Neural progenitor cell (in vitro differentiated cells): ENCODE measurements at regions not wholly inside any gene's neighbourhood (a gene's known extent, or its start where the extent isn't known, plus 50 kb on each side); places are given as distances from the start of the nearest gene placed in this dataset.

Source experiments
- DNase-seq: peaks from one replicate; pipeline ENCODE4 v3.0.0-alpha.2; 2016; ENCODE audit warnings: low spot score
- H2AFZ ChIP-seq: fragments of 200-600 bp; sonication (generic); replicated peaks from 2 replicates; pipeline ENCODE4 v1.6.1; 2016; ENCODE audit warnings: antibody characterized with exemption
- H3F3A ChIP-seq: fragments of 200-600 bp; sonication (generic); 2 replicates; pipeline ENCODE4 v1.6.1; 2016; ENCODE audit warnings: antibody characterized with exemption, low read depth
- H3K27ac ChIP-seq: fragments of 200-600 bp; sonication (generic); 2 replicates; pipeline ENCODE4 v1.5.1; 2016; ENCODE audit warnings: mild to moderate bottlenecking
- H3K27me3 ChIP-seq: fragments of 200-600 bp; sonication (generic); 2 replicates; pipeline ENCODE4 v1.6.1; 2016; ENCODE audit warnings: mild to moderate bottlenecking, moderate library complexity
- H3K36me3 ChIP-seq: fragments of 200-600 bp; sonication (generic); 2 replicates; pipeline ENCODE4 v1.5.1; 2016
- H3K4me1 ChIP-seq: fragments of 200-600 bp; sonication (generic); 2 replicates; pipeline ENCODE4 v1.6.1; 2016; ENCODE audit warnings: mixed run types
- H3K4me2 ChIP-seq: fragments of 200-600 bp; sonication (generic); 2 replicates; pipeline ENCODE4 v1.6.1; 2016
- H3K4me3 ChIP-seq: fragments of 200-600 bp; sonication (generic); 2 replicates; pipeline ENCODE4 v1.5.1; 2016
- H3K79me2 ChIP-seq: fragments of 200-600 bp; sonication (generic); 2 replicates; pipeline ENCODE4 v1.6.1; 2016; ENCODE audit warnings: low read depth
- H3K9ac ChIP-seq: fragments of 200-600 bp; sonication (generic); 2 replicates; pipeline ENCODE4 v1.6.1; 2016
- H3K9me3 ChIP-seq: fragments of 200-600 bp; sonication (generic); 2 replicates; pipeline ENCODE4 v1.5.1; 2016; ENCODE audit warnings: low read depth
- H4K20me1 ChIP-seq: fragments of 200-600 bp; sonication (generic); 2 replicates; pipeline ENCODE4 v1.6.1; 2016; ENCODE audit warnings: low read depth
- H3K27ac Mint-ChIP-seq: 3 replicates; pipeline ENCODE4 v1.8.0; 2021; ENCODE audit warnings: mixed read lengths
- H3K27me3 Mint-ChIP-seq: 2 replicates; pipeline ENCODE4 v1.8.0; 2022; ENCODE audit warnings: low read depth, mild to moderate bottlenecking, inconsistent platforms, moderate library complexity, mixed read lengths; ENCODE audit not compliant: insufficient read depth
- H3K36me3 Mint-ChIP-seq: 3 replicates; pipeline ENCODE4 v1.8.0; 2021; ENCODE audit warnings: mixed read lengths
- H3K4me1 Mint-ChIP-seq: 3 replicates; pipeline ENCODE4 v1.8.0; 2021; ENCODE audit warnings: mixed read lengths
- H3K4me3 Mint-ChIP-seq: 3 replicates; pipeline ENCODE4 v1.8.0; 2021; ENCODE audit warnings: mild to moderate bottlenecking, moderate library complexity, mixed read lengths
- H3K9me3 Mint-ChIP-seq: 3 replicates; pipeline ENCODE4 v1.8.0; 2020; ENCODE audit warnings: mixed read lengths
- CTCF ChIP-seq: fragments of 200-600 bp; sonication (generic); IDR thresholded peaks from 2 replicates; pipeline ENCODE4 v1.5.1; 2017; ENCODE audit warnings: antibody characterized with exemption, mild to moderate bottlenecking
- EZH2 ChIP-seq: fragments of 200-600 bp; sonication (generic); IDR thresholded peaks from 2 replicates; pipeline ENCODE4 v1.6.1; 2017; ENCODE audit warnings: antibody characterized with exemption, mild to moderate bottlenecking, moderate library complexity
- EZH2phosphoT487 ChIP-seq: fragments of 200-600 bp; sonication (generic); IDR thresholded peaks from 2 replicates; pipeline ENCODE4 v1.6.1; 2017; ENCODE audit warnings: antibody characterized with exemption

- Mint-ChIP-seq H3K36me3 (no peaks in the 10 kb centered on the region), H3K9me3 (no peaks in the 10 kb centered on the region), H3K27ac (no peak overlapping the region), H3K4me1 (no peaks in the 10 kb centered on the region), H3K27me3 (no peaks in the 10 kb centered on the region), H3K4me3 (no peak overlapping the region)
- Histone ChIP-seq H4K20me1 (no peaks in the 10 kb centered on the region), H3K9me3 (no peaks in the 10 kb centered on the region), H3K27me3 (no peaks in the 10 kb centered on the region), H3K4me1 (no peaks in the 10 kb centered on the region), H3K79me2 (no peaks in the 10 kb centered on the region), H3K36me3 (no peaks in the 10 kb centered on the region), H3K4me3 (no peak overlapping the region), H3K9ac (no peak overlapping the region), H2AFZ (no peak overlapping the region), H3K4me2 (no peak overlapping the region), H3F3A (no peaks in the 10 kb centered on the region), H3K27ac (no peak overlapping the region)
- no peak for TF ChIP-seq CTCF
- no peak for TF ChIP-seq EZH2phosphoT487
- TF ChIP-seq EZH2: no peak
- no peak for DNase-seq
Observed at GRCh38 chr3:65098400-65098799, 410.6 kb upstream of the ADAMTS9 start.

GRCh38 chr3:65096110-65096745, 408.4 kb upstream of the ADAMTS9 start:
- peak overlapping the region; percentile 5 for H3K27ac Mint-ChIP-seq
- no peaks in the 10 kb centered on the region for H3K27me3 Mint-ChIP-seq
- Histone ChIP-seq H3F3A (no peaks in the 10 kb centered on the region), H3K4me3 (no peak overlapping the region), H3K27me3 (no peaks in the 10 kb centered on the region), H3K9me3 (no peaks in the 10 kb centered on the region), H4K20me1 (no peaks in the 10 kb centered on the region), H3K4me1 (no peaks in the 10 kb centered on the region), H3K4me2 (no peak overlapping the region), H3K79me2 (no peaks in the 10 kb centered on the region), H3K27ac (no peak overlapping the region), H2AFZ (no peak overlapping the region), H3K9ac (no peak overlapping the region), H3K36me3 (no peaks in the 10 kb centered on the region)
- no peak overlapping the region for H3K4me3 Mint-ChIP-seq
- TF ChIP-seq CTCF (no peak), EZH2phosphoT487 (no peak), EZH2 (no peak)
- DNase-seq: no peak
- no peaks in the 10 kb centered on the region for H3K9me3 Mint-ChIP-seq
- no peaks in the 10 kb centered on the region for H3K4me1 Mint-ChIP-seq
- no peaks in the 10 kb centered on the region for H3K36me3 Mint-ChIP-seq

- H3K9me3 ChIP-seq: no peaks in the 10 kb centered on the region
- no peak overlapping the region for H3K27ac Mint-ChIP-seq
- H3K27me3 Mint-ChIP-seq: no peaks in the 10 kb centered on the region
- no peak overlapping the region for H3K27ac ChIP-seq
- H4K20me1 ChIP-seq: no peaks in the 10 kb centered on the region
- H3K36me3 Mint-ChIP-seq: no peaks in the 10 kb centered on the region
- H3K27me3 ChIP-seq: no peaks in the 10 kb centered on the region
- no peaks in the 10 kb centered on the region for H3K9me3 Mint-ChIP-seq
- H3K4me2 ChIP-seq: no peak overlapping the region
- H3K4me1 ChIP-seq: no peaks in the 10 kb centered on the region
- no peak for TF ChIP-seq CTCF
- TF ChIP-seq EZH2: no peak
- no peak for TF ChIP-seq EZH2phosphoT487
- no peak overlapping the region for H3K4me3 ChIP-seq
- H3F3A ChIP-seq: no peaks in the 10 kb centered on the region
- no peak for DNase-seq
- H3K36me3 ChIP-seq: no peaks in the 10 kb centered on the region
- no peaks in the 10 kb centered on the region for H3K4me1 Mint-ChIP-seq
- H3K4me3 Mint-ChIP-seq: no peak overlapping the region
- H3K9ac ChIP-seq: no peak overlapping the region
- H2AFZ ChIP-seq: no peak overlapping the region
- H3K79me2 ChIP-seq: no peaks in the 10 kb centered on the region
Observed at GRCh38 chr3:65094723-65095122, 406.9 kb upstream of the ADAMTS9 start.
